Activated T-cell treated with anti-CD3 and anti-CD28 coated beads for 4 hours (primary cell): ENCODE measurements at regions not wholly inside any gene's neighbourhood (a gene's known extent, or its start where the extent isn't known, plus 50 kb on each side); places are given as distances from the start of the nearest gene placed in this dataset.
"Not testable (repeated sequence)": the region's sequence is repeated elsewhere in the genome, so short reads cannot be mapped to it uniquely, and the experiment has no call there.

Source experiments
- DNase-seq: peaks from one replicate; pipeline ENCODE4 v3.0.0-alpha.2; 2020

DNA sequence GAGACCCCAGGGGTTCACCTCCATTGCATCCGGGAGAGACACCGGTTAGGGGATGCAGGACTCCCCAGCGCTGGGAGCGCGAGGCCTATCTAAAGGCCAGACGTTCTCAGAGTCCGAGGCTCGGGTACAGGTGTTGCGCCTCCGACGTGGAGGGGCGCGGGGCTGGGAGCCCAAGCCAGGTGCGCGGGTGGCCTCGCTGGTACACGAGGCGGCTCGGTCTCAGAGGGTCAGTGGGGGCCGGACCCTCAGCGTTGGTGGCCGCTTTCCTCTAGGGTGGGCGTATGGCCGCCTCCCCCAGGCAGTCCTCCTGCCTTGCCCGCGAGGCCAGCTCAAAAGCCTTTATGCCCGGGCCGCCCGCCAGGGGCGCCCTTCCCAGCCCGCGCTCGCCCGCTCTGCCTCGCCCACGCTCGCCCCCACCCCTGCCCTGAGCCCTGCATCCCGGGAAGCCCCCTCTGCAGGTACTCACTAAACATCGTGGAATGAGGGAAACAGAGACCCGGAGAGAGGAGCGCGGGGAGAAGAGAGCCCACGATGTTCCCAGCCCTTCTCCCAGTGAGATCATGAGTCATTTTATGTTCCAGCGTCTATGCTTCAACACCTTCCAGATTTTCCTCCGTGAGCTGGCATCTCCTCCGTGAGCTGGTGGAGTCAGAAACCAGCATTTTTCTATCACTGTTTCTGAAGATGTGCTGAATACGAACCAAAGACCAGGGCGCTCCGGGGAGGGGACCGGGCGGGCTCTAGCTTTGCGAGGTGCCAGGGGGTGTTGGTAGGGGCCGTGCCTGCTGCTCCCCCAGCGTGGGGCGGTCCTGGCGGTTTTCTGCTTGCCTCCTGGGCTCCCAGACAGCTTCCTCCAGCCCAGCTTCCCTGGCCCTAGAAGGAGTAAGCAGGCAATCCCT is 73.8 kb downstream of the DIO3 start:
- DNase-seq = no peak

DNA sequence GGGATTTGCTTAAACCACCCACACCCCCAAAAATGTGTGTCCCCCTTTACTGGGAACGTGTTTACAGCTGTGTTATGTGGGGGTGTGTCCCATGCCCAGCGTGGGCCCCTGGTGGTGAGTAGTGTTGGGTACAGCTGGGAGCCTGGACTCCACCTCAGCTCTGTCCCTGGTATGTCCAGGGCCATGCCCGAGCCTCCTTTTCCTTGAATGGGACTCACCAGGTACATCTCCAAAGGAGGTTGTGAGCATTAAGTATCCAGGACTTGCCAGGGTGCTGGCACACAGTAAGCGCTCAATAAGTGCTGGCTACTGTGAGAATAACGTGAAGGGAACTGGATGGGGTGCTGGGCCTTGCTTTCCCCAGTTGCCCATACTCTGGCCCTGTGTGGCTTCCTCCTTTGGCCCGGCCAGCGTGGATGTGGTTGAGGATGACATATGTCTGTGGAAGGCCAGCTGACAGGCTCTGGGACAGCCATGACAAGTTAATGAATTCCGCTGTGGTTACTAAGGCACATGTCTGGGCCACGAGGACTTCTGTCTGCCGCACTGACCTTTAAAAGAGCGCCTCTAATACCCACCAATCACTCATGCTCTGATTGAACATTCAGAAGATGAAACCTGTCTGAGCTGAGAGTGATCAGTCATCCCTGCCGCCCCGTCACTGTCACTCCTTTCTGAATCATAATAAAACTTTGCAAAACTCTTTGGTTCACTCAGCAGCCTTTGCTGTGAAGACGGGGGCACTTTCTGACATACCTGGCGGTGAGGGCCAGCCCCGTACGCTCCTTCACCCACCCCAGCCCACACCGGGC is 74.7 kb downstream of the DIO3 start:
- DNase-seq = no peak

DNA sequence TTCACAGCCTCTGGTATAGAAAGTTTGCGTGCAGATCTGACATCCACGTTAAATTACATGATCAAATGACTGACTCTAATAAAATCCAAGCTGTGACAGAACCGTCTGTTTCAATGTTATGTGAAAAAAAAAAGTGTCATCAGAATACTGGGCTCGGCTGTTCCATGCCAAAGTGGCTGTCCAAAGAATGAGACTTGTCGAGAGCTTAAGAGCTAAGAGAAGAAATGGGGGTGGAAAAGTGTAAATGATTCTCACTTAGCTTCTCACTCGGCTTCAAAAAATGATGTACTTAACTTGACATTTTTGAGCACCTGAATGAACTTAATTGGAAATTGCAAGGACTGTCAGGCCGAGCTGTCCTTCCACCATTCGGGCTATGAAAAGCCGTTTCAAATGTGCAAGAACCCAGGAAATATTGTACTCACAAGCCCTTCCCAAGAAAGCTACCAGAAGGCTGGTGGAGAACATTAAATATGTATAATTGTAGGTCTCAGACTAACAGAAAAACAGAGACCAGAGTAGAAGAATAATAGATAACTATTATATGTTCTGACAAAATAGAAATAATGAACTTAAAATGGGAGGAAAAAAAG is 78.0 kb downstream of the DIO3 start:
- DNase-seq = no peak

DNA sequence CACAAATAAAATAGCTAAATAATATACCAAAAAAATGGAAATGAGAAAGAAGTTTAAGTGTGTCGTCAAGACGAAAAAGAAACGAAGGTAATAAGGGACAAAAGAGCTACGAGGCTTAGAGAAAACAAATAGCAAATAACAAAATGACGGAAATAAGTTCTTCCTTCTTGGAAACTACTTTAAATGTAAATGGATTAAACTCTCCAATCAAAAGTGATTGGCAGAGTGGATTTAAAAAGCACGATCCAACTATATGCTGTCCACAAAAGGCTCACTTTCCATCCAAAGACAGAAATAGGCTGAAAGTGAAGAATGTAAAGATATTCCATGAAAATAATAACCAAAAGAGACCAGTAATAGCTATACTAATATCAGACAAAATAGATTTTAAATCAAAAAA is 82.4 kb downstream of the DIO3 start:
- DNase-seq = no peak

DNA sequence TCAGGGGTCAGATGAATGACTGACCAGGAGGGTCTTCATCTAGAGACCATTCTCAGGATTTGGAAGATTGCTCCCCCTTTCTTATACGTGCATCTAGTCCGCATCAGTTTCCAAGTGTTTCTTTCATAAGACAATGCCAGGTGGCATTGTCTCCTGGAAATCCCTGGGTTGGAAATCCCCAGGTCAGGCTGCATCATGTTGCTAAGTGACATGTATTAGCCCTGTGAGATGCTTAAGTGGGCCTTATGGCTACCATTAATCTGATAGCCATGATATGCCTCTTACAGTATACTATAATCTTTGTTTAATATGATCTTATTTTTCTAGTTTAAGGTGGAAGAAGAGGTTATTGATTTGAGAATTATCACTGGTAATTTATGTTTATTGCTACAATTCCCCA is 92.8 kb downstream of the DIO3 start:
- no peak for DNase-seq

DNA sequence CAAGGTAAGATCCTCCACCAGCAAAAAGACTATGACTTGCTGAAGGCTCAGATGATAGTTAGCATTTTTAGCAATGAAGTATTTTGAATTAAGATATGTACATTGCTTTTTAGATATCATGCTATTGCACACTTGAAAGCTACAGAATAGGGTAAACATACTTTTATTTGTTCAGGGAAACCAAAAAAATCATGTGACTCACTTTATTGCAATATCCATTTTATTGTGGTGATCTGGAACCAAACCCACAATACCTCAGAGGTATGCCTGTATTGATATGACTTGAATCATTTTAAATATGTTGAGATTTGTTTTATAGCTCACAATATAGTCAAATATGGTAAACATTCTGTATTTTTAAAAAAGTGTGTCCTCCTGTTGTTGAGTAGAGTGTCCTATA is 96.1 kb downstream of the DIO3 start:
- DNase-seq = no peak

DNA sequence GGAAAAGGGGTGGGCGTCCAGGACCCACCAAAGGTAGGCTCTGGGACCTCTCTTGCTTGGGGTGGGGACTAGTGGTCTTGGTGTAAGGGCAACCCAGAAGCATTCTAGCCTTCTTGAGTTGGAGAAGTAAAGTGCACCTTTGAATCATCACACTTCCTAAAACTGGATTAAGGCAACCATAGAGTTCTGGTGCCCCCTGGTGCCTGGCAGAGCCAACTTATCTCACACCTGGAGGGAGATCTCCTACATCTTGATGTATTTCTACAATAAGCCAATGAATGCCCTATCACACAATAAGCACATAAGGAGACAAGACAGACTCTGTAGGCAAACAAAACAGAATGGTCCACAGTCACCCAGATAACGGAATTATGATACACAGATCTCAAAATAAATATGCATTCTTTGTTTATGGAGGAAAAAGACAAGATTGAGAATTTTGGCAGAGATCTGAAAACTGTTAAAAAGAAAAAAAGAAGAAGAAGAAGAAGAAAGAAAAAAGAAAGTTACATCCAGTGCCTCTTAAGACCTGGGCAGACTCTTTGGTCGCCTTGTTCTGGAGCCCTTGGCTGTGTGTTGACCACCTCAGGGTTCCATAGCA is 95.9 kb upstream of the PPP2R5C start:
- no peak for DNase-seq

DNA sequence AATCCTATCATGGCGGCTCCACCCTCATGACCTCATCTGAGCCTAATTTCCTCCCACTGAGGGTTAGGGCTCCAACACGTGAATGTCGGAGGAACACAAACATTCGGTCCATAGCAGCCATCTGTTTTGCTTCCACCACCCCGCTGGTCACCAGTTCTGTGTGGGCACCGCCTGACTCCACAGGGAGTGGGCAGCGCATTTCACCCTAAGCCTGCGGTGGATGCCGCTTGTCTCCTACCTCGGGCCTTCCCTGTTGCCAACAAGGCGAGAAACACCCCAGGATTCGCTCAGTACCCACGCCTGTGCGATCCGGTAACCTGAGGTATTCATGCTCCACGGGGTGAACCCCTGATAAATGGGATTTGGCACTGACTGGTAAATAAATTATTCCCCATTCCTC is 95.2 kb upstream of the PPP2R5C start:
- DNase-seq = no peak

DNA sequence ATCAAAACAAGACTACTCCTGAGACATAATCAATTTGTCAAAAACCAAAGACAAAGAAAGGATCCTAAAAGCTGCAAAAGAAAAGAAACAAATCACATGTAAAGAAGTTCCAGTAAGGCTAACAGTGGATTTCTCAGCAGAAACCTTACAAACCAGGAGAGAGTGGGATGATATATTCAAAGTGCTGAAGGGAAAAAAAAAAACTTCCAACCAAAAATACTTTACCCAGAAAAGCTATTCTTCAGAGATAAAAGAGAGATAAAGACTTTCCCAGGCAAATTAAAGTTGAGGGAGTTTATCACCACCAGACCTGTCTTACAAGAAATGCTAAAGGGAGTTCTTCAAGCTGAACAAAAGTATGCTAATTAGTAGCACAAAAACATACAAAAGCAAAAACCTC is 91.9 kb upstream of the PPP2R5C start:
- no peak for DNase-seq

DNA sequence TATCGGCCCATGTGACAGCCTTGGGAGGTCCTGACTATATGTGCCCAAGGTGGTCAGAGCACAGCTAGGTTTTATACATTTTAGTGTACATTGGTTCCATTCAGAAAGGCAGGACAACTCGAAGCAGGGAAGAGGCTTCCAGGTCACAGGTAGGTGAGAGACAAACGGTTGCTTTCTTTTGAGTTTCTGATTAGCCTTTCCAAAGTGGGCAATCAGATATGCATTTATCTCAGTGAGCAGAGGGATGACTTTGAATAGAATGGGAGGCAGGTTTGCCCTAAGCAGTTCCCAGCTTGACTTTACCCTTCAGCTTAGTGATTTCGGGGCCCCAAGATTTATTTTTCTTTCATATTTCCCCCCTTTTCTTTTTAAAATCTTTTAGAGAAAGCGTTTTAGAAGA is 87.6 kb upstream of the PPP2R5C start:
- DNase-seq = no peak

DNA sequence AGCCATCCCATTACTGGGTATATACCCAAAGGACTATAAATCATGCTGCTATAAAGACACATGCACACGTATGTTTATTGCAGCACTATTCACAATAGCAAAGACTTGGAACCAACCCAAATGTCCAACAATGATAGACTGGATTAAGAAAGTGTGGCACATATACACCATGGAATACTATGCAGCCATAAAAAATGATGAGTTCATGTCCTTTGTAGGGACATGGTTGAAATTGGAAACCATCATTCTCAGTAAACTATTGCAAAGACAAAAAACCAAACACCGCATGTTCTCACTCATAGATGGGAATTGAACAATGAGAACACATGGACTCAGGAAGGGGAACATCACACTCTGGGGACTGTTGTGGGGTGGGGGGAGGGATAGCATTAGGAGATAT is 85.7 kb upstream of the PPP2R5C start:
- DNase-seq = not testable (repeated sequence)

DNA sequence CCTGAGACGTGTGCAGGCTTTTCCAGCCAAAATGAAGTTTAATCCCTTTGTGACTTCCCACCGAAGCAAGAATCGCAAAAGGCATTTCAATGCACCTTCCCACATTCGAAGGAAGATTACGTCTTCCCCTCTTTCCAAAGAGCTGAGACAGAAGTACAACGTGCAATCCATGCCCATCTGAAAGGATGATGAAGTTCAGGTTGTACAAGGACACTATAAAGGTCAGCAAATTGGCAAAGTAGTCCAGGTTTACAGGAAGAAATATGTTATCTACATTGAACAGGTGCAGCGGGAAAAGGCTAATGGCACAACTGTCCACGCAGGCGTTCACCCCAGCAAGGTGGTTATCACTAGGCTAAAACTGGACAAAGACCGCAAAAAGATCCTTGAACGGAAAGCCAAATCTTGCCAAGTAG is 83.6 kb upstream of the PPP2R5C start:
- DNase-seq = not testable (repeated sequence)

DNA sequence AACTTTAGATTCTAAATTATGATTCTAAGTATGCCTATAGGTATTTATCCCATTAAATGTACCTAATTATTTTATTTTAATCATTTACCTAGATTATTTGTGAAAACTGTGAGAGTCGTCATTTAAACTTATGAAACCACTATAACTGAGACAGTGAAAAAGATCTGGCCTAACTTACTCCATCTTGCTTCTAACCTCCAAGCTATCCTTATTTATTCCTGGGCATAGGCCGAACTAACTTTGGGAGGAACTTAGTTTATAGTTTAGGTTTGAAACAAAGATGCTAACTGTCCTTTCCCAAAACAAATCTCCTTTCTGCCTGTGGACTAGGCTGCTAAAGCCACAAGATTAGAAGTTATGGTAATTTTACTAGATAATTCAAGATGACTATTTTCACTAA is 79.7 kb upstream of the PPP2R5C start:
- no peak for DNase-seq

DNA sequence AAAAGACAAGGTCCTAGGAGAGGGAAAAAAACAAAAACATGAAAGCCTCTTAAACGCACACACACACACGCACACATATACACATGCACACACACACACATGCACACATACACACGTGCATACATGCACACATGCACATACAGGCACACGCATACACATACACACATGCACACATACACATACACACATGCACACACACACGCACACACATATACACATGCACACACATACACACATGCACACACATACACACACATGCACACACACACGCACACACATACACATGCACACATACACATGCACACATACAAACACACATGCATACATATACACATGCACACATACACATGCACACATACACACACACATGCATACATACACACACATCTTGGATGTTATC is 78.1 kb upstream of the PPP2R5C start:
- no peak for DNase-seq

DNA sequence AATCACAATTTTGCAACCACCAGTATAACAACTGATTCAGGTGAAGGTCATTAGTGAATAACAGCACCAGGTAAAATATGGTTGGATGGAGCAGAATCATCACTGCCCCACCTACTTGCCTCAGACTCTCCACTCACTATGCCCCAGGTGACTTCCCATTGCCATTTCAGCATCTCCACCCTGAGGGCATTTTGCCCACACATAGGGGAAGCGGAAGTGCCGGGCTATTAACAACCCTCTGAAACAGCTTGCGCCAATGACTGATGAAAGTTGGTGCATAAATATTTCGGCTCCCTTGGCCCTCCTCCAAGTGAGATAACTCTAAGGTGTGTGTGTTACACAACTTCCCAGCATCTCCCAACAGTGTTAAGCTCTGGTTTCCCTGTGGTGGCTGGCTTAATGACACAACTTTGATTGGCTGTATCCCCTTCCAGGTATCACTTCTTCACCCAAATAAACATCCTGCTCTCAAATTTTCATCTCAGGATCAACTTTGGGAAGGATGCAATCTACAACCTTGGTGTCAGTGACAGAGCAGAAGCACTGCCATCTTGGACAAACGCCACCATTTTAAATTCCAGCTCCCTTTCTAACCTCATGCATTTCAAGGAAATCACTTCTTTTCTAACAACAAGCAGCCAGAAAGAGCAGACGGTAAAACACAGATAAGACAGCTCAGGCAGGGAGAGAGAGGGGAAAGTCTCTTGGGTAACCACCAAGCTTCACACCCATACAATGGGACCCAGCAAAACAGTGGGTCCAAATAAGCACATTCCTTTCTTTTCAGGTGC is 73.6 kb upstream of the PPP2R5C start:
- DNase-seq = no peak

DNA sequence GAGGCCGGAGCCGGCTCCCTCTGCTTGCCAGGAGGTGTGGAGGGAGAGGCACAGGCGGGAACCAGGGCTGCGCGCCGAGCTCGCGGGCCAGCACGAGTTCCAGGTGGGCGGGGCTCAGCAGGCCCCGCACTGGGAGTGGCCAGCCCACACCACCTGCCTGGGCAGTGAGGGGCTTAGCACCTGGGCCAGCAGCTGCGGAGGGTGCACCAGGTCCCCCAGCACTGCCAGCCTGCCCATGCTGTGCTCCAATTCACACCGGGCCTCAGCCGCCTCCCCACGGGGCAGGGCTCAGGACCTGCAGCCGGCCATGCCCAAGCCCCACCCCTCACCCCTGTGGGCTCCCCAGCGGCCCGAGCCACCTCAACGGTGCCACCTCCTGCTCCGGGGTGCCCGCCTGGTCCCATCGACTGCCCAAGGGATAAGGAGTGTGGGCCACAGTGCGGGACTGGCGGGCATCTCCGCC is 72.4 kb upstream of the PPP2R5C start:
- no peak for DNase-seq

DNA sequence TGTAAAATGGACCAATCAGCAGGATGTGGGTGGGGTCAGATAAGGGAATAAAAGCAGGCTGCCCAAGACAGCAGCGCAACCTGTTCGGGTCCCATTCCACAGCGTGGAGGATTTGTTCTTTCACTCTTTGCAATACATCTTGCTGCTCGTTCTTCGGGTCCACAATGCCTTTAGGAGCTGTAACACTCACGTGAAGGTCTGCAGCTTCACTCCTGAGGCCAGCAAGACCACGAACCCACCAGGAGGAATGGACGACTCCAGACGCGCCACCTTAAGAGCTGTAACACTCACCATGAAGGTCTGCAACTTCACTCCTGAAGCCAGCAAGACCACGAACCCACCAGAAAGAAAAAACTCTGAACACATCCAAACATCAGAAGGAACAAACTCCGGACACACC is 71.5 kb upstream of the PPP2R5C start:
- DNase-seq = not testable (repeated sequence)

DNA sequence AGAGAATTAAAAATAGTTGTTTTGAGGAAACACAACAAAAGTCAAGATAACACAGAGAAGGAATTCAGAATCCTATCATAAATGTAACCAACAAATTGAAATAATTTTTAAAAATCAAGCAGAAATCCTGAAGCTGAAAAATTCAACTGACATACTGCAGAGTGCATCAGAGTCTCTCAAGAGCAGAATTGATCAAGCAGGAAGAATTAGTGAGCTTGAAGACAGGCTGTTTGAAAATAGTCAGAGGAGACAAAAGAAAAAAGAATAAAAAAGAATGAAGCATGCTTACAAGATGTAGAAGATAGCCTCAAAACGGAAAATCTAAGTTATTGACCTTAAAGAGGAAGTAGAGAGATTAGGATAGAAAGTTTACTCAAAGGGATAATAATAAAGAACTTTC is 65.8 kb upstream of the PPP2R5C start:
- no peak for DNase-seq

DNA sequence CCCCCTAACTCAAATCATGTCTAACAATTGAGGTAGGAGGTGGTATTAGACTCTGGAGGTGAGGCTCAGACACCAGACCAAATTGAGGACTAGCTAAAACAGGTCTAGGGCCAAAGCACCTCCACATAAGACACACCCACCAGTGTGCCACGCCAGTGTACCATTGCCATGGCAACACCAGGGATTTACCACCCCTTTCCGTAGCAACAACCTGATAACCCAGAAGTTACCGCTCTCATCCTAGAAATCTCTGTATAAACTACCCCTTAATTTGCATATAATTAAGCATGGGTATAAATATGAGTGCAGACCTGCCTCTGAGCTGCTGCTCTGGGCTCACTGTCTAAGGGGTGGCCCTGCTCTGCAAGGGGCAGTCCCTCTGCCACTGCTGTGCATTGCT is 57.4 kb upstream of the PPP2R5C start:
- no peak for DNase-seq

DNA sequence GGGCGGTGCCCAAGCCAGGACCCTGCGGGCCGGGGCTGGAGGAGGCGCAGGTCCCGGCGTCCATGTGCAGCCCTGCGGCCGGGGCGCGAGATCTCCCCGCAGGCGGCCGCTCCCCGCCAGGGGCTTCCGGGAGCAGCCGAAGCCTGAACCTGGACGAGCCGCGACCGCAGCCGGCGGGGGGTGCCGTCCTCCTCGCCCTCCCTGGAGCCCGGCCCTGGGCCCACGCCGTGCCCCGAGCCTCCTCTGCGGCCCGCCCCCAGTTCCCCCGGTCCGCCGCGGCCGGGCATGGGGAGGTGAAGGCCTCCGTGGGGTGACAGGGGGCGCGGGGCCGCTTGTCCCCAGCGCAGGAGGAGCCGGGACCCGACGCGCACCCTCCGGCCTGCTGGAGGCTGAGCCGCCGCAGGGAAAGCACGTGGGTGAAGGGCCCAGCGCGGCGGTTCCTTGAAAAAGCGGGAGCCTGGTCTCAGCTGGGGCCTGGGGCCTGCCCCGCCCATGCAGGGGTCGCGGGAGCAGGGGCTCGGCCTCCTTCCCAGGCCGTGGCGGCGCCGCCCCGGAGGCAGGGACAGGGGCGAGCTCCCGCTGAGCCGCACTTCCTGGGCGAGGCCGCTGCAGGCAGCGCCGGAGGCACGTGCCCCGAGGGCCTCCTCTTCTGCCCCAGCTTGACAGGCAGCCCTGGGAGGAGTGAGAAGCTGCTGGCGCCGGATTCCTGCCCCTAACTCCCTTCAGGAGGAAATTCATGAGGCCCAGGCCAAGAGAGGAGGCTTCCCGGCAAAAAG is 55.6 kb upstream of the PPP2R5C start:
- peak; percentile 34 for DNase-seq

DNA sequence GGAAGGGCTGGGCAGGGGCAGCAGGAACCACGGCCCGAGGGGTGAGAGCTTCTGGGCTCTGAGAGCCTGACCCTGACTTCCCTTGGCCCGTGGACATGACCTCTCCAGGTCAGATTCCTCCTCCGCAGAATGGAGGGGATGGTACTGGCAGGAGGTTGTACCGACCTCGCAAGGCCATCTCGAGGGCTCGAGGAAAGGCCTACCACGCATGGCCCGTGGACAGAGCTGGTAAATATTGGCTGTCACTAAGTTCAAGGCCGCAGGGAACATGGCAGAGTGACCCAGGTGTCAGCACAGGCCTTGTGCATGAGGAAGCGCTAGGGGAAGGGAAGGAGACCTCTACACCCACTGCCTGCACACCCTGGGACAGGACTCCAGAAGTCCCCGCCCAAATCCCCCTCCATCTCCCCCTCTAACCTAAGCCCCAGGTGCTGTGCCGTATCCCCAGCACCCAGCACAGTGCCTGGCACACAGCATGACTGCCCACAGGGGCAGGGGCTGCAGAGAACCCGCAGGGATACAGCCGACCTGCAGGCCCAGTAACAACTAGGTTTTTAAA is 54.9 kb upstream of the PPP2R5C start:
- no peak for DNase-seq
